ENCODE measurements at regions not wholly inside any gene's neighbourhood (a gene's known extent, or its start where the extent isn't known, plus 50 kb on each side); places are given as distances from the start of the nearest gene placed in this dataset.

GRCh38 chr12:98162906-98163678, 352.3 kb upstream of the TMPO start:
- no peak for TF ChIP-seq POLR2AphosphoS5 (IDR thresholded peaks at IDR 0.05)
- TF ChIP-seq CTCF (IDR thresholded peaks at IDR 0.05): no peak
- no peak for TF ChIP-seq POLR2A (IDR thresholded peaks at IDR 0.05)

Measured in stomach (tissue), 4 donors.